GM12875 (cell line): ENCODE measurements at regions not wholly inside any gene's neighbourhood (a gene's known extent, or its start where the extent isn't known, plus 50 kb on each side); places are given as distances from the start of the nearest gene placed in this dataset.

Source experiments
- H3K4me3 ChIP-seq: one replicate; pipeline ENCODE4 v1.5.1; 2011; ENCODE audit warnings: low read depth, low read length, control low read depth
- TF ChIP-seq, protein P1 (sequence below): IDR thresholded peaks from 2 replicates; pipeline ENCODE4 v1.5.1; 2011; ENCODE audit warnings: low read depth, mild to moderate bottlenecking, control low read depth, inconsistent platforms, low read length, moderate library complexity, borderline replicate concordance; ENCODE audit not compliant: insufficient read depth

GRCh38 chr4:155072417-155072816, 136.0 kb upstream of the NPY2R start:
- TF ChIP-seq, protein P1, sequence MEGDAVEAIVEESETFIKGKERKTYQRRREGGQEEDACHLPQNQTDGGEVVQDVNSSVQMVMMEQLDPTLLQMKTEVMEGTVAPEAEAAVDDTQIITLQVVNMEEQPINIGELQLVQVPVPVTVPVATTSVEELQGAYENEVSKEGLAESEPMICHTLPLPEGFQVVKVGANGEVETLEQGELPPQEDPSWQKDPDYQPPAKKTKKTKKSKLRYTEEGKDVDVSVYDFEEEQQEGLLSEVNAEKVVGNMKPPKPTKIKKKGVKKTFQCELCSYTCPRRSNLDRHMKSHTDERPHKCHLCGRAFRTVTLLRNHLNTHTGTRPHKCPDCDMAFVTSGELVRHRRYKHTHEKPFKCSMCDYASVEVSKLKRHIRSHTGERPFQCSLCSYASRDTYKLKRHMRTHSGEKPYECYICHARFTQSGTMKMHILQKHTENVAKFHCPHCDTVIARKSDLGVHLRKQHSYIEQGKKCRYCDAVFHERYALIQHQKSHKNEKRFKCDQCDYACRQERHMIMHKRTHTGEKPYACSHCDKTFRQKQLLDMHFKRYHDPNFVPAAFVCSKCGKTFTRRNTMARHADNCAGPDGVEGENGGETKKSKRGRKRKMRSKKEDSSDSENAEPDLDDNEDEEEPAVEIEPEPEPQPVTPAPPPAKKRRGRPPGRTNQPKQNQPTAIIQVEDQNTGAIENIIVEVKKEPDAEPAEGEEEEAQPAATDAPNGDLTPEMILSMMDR: no peak
- H3K4me3 ChIP-seq: no peak overlapping the region

GRCh38 chr4:155073852-155074251, 134.6 kb upstream of the NPY2R start:
- TF ChIP-seq, protein P1: no peak
- no peak overlapping the region for H3K4me3 ChIP-seq

DNA sequence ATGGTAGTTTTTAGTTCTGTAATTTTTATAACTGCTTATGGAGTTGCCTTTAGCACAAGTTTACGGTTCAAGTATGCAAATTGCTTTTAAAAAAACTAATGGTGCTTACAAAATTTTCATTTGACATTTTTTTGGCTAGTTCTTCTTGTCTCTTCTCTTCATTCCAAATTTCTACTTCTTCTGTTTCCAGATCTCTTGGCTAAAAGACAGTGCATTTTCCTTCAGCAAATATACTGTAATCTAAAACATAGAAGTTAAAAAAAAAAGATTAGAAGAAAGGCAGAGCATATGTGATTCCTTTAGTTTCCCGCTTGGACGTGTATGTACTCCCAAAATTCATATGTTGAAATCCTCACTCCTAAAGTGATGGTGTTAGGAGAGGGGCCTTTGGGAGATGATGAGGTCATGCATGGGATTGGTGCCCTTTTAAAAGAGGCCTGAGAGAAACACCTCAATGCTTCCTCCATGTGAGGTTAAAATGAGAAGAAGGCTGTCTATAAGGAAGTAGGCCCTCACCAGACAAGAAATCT, 132.1 kb upstream of the NPY2R start:
- TF ChIP-seq, protein P1: no peak
- H3K4me3 ChIP-seq: no peak overlapping the region

- TF ChIP-seq, protein P1: no peak
- no peak overlapping the region for H3K4me3 ChIP-seq
Measured at GRCh38 chr4:155077452-155078229, 130.8 kb upstream of the NPY2R start.

DNA sequence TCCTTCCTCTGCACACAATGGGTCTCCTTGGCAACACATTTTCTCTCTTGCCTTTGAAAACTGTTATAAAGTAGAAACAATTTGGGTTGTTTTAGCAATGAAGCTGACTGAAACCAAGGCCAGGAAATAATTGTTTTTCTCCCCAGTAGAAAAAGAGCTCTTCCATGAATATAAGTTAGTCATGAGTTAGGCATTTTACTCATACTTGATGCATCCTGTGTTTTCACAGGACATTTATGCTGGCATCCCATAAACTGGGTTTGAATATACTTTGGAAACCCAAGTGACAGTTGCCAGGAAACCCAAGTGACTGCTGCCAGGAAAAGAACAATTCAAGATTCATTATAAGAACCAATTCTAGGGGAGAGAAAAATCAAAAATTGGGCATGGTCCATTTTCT, 128.6 kb upstream of the NPY2R start:
- TF ChIP-seq, protein P1: no peak
- no peak overlapping the region for H3K4me3 ChIP-seq

GRCh38 chr4:155081222-155081621, 127.2 kb upstream of the NPY2R start:
- H3K4me3 ChIP-seq: no peak overlapping the region
- TF ChIP-seq, protein P1: no peak

DNA sequence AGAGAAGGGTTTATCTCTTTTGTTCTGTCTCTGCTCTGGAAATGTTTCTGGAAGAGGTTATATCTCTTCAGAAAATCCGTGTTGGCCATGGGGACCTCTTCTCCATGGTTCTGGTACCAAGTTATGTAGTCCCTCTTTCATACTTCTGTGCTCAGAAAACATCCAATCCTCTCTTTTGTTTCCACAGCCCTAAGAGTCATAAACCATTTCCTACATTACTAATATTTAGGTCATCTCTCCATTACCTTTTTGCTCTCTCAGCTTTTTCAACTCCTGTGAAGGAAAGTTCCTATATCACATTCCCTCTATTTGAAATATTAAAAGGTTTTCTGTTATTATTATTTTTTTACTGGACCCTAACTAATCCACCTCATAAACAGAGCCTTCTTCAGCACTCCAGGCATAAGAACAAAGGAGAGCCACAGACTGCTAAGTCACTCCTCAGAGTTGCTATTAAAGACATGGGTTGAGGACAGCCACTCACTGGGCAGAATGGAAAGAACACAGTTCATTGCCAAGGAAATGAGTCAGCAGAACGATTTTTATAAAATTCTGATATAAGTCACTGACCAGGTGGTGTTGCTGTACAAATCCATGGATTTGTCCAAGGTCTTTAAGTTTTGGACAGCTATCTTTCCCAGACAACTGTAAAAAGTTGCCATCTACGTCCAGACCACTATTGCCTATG, 122.4 kb upstream of the NPY2R start:
- H3K4me3 ChIP-seq: no peak overlapping the region
- TF ChIP-seq, protein P1: no peak
